IPS-18a (cell line): ENCODE measurements at regions not wholly inside any gene's neighbourhood (a gene's known extent, or its start where the extent isn't known, plus 50 kb on each side); places are given as distances from the start of the nearest gene placed in this dataset.

Experiments used
- H3K27ac ChIP-seq: one replicate; pipeline ENCODE4 v1.5.1; 2013; ENCODE audit warnings: low read length
- H3K27me3 ChIP-seq: one replicate; pipeline ENCODE4 v1.6.1; 2013; ENCODE audit warnings: mild to moderate bottlenecking, low read length; ENCODE audit not compliant: control insufficient read depth, insufficient read depth
- H3K36me3 ChIP-seq: one replicate; pipeline ENCODE4 v1.6.1; 2013; ENCODE audit warnings: low read depth, low read length; ENCODE audit not compliant: control insufficient read depth
- H3K4me1 ChIP-seq: one replicate; pipeline ENCODE4 v1.6.1; 2013; ENCODE audit warnings: low read depth, low read length; ENCODE audit not compliant: control insufficient read depth
- H3K4me3 ChIP-seq: one replicate; pipeline ENCODE4 v1.5.1; 2013; ENCODE audit warnings: low read length
- H3K9ac ChIP-seq: one replicate; pipeline ENCODE4 v1.6.1; 2013; ENCODE audit warnings: mild to moderate bottlenecking, low read length, moderate library complexity
- H3K9me3 ChIP-seq: one replicate; pipeline ENCODE4 v1.6.1; 2013; ENCODE audit warnings: low read depth, low read length; ENCODE audit not compliant: control insufficient read depth

GRCh38 chr17:63270610-63271009, 175.5 kb downstream of the CYB561 start:
- no peak overlapping the region for H3K9ac ChIP-seq
- peaks cover 4% of the 10 kb centered on the region for H3K4me1 ChIP-seq
- H3K27me3 ChIP-seq: no peaks in the 10 kb centered on the region
- no peak overlapping the region for H3K4me3 ChIP-seq
- H3K27ac ChIP-seq: no peak overlapping the region
- H3K9me3 ChIP-seq: no peaks in the 10 kb centered on the region
- H3K36me3 ChIP-seq: no peaks in the 10 kb centered on the region

GRCh38 chr17:63274146-63274545, 172.0 kb downstream of the CYB561 start:
- Histone ChIP-seq H3K4me3 (no peak overlapping the region), H3K4me1 (peaks cover 4% of the 10 kb centered on the region), H3K27me3 (no peaks in the 10 kb centered on the region), H3K9me3 (no peaks in the 10 kb centered on the region), H3K36me3 (no peaks in the 10 kb centered on the region), H3K9ac (no peak overlapping the region), H3K27ac (no peak overlapping the region)

- Histone ChIP-seq H3K9me3 (no peaks in the 10 kb centered on the region), H3K9ac (no peak overlapping the region), H3K27ac (no peak overlapping the region), H3K36me3 (no peaks in the 10 kb centered on the region), H3K4me3 (no peak overlapping the region), H3K27me3 (no peaks in the 10 kb centered on the region), H3K4me1 (peaks cover 4% of the 10 kb centered on the region)
These were observed 170.7 kb downstream of the CYB561 start for GRCh38 chr17:63275318-63275970.

GRCh38 chr17:63275971-63276745, 169.9 kb downstream of the CYB561 start:
- peaks cover 4% of the 10 kb centered on the region for H3K4me1 ChIP-seq
- H3K27ac ChIP-seq: no peak overlapping the region
- H3K9ac ChIP-seq: no peak overlapping the region
- H3K36me3 ChIP-seq: no peaks in the 10 kb centered on the region
- H3K4me3 ChIP-seq: no peak overlapping the region
- no peaks in the 10 kb centered on the region for H3K27me3 ChIP-seq
- H3K9me3 ChIP-seq: no peaks in the 10 kb centered on the region

- Histone ChIP-seq H3K9me3 (no peaks in the 10 kb centered on the region), H3K4me1 (peaks cover 4% of the 10 kb centered on the region), H3K4me3 (no peak overlapping the region), H3K9ac (no peak overlapping the region), H3K27me3 (no peaks in the 10 kb centered on the region), H3K36me3 (no peaks in the 10 kb centered on the region), H3K27ac (no peak overlapping the region)
These were observed 169.3 kb downstream of the CYB561 start for GRCh38 chr17:63276821-63277220.

GRCh38 chr17:63277629-63278028, 168.5 kb downstream of the CYB561 start:
- Histone ChIP-seq H3K27ac (no peak overlapping the region), H3K4me1 (peaks cover 4% of the 10 kb centered on the region), H3K4me3 (no peak overlapping the region), H3K27me3 (no peaks in the 10 kb centered on the region), H3K9ac (no peak overlapping the region), H3K9me3 (no peaks in the 10 kb centered on the region), H3K36me3 (no peaks in the 10 kb centered on the region)

- Histone ChIP-seq H3K9ac (no peak overlapping the region), H3K4me1 (no peaks in the 10 kb centered on the region), H3K9me3 (peaks cover under 1% of the 10 kb centered on the region), H3K36me3 (no peaks in the 10 kb centered on the region), H3K4me3 (no peak overlapping the region), H3K27ac (no peak overlapping the region), H3K27me3 (no peaks in the 10 kb centered on the region)
These were observed 167.2 kb downstream of the CYB561 start for GRCh38 chr17:63278728-63279442.

- H3K4me3 ChIP-seq: no peak overlapping the region
- no peaks in the 10 kb centered on the region for H3K27me3 ChIP-seq
- H3K4me1 ChIP-seq: no peaks in the 10 kb centered on the region
- no peak overlapping the region for H3K27ac ChIP-seq
- peaks cover 3% of the 10 kb centered on the region for H3K9me3 ChIP-seq
- no peak overlapping the region for H3K9ac ChIP-seq
- no peaks in the 10 kb centered on the region for H3K36me3 ChIP-seq
These were observed 166.4 kb downstream of the CYB561 start for GRCh38 chr17:63279498-63280230.

- no peaks in the 10 kb centered on the region for H3K36me3 ChIP-seq
- H3K9ac ChIP-seq: no peak overlapping the region
- H3K9me3 ChIP-seq: peaks cover 12% of the 10 kb centered on the region
- no peak overlapping the region for H3K4me3 ChIP-seq
- no peaks in the 10 kb centered on the region for H3K4me1 ChIP-seq
- H3K27ac ChIP-seq: no peak overlapping the region
- no peaks in the 10 kb centered on the region for H3K27me3 ChIP-seq
These were observed 163.7 kb downstream of the CYB561 start for GRCh38 chr17:63282455-63282854.

GRCh38 chr17:63285551-63285950, 160.6 kb downstream of the CYB561 start:
- no peak overlapping the region for H3K4me3 ChIP-seq
- no peaks in the 10 kb centered on the region for H3K36me3 ChIP-seq
- no peaks in the 10 kb centered on the region for H3K27me3 ChIP-seq
- no peak overlapping the region for H3K9ac ChIP-seq
- peaks cover 5% of the 10 kb centered on the region for H3K4me1 ChIP-seq
- H3K9me3 ChIP-seq: peaks cover 12% of the 10 kb centered on the region
- H3K27ac ChIP-seq: no peak overlapping the region

- Histone ChIP-seq H3K4me1 (peaks cover 12% of the 10 kb centered on the region), H3K4me3 (no peak overlapping the region), H3K27ac (no peak overlapping the region), H3K36me3 (no peaks in the 10 kb centered on the region), H3K9me3 (peaks cover 12% of the 10 kb centered on the region), H3K27me3 (no peaks in the 10 kb centered on the region), H3K9ac (no peak overlapping the region)
These were observed 159.9 kb downstream of the CYB561 start for GRCh38 chr17:63286254-63286653.
